Loucy (cell line): ENCODE measurements at regions not wholly inside any gene's neighbourhood (a gene's known extent, or its start where the extent isn't known, plus 50 kb on each side); places are given as distances from the start of the nearest gene placed in this dataset.

Source experiments
- H2AFZ ChIP-seq: fragments of 200-600 bp; sonication (generic); 2 replicates; pipeline ENCODE4 v1.6.0; 2016; ENCODE audit warnings: antibody characterized with exemption, mild to moderate bottlenecking, low read length, moderate library complexity
- H3F3A ChIP-seq: fragments of 200-600 bp; 2 replicates; pipeline ENCODE4 v1.6.0; 2016; ENCODE audit warnings: antibody characterized with exemption, low read depth, mild to moderate bottlenecking
- H3K27me3 ChIP-seq: fragments of 200-600 bp; sonication (generic); 2 replicates; pipeline ENCODE4 v1.6.1; 2014; ENCODE audit warnings: low read length, mild to moderate bottlenecking; ENCODE audit not compliant: insufficient read depth, poor library complexity, severe bottlenecking
- H3K36me3 ChIP-seq: fragments of 200-600 bp; sonication (generic); 2 replicates; pipeline ENCODE4 v1.6.1; 2016; ENCODE audit warnings: low read length; ENCODE audit not compliant: insufficient read depth
- H3K4me1 ChIP-seq: fragments of 200-600 bp; sonication (generic); 2 replicates; pipeline ENCODE4 v1.5.1; 2014; ENCODE audit warnings: low read length, mild to moderate bottlenecking; ENCODE audit not compliant: insufficient read depth, poor library complexity, severe bottlenecking
- H3K4me2 ChIP-seq: fragments of 200-600 bp; sonication (generic); 2 replicates; pipeline ENCODE4 v1.6.0; 2014; ENCODE audit warnings: antibody characterized with exemption, low read length, low read depth, mild to moderate bottlenecking; ENCODE audit not compliant: poor library complexity, severe bottlenecking
- H3K4me3 ChIP-seq: fragments of 200-600 bp; sonication (generic); 2 replicates; pipeline ENCODE4 v1.5.1; 2014; ENCODE audit warnings: low read length, mild to moderate bottlenecking, mixed read lengths; ENCODE audit not compliant: poor library complexity, severe bottlenecking
- H3K79me2 ChIP-seq: fragments of 200-600 bp; sonication (generic); 2 replicates; pipeline ENCODE4 v1.6.1; 2014; ENCODE audit warnings: low read length; ENCODE audit not compliant: insufficient read depth
- H3K9ac ChIP-seq: fragments of 200-600 bp; sonication (generic); 2 replicates; pipeline ENCODE4 v1.6.0; 2014; ENCODE audit warnings: mild to moderate bottlenecking, low read depth, low read length, moderate library complexity; ENCODE audit not compliant: poor library complexity, severe bottlenecking
- H3K9me2 ChIP-seq: fragments of 200-600 bp; sonication (generic); replicated peaks from 2 replicates; pipeline ENCODE4 v1.6.1; 2016; ENCODE audit warnings: low read depth, low read length, mixed read lengths
- H3K9me3 ChIP-seq: fragments of 200-600 bp; sonication (generic); 2 replicates; pipeline ENCODE4 v1.6.1; 2014; ENCODE audit warnings: mild to moderate bottlenecking, antibody characterized with exemption, low read length, low read depth; ENCODE audit not compliant: insufficient read depth
- H4K20me1 ChIP-seq: fragments of 200-600 bp; sonication (generic); 2 replicates; pipeline ENCODE4 v1.6.0; 2014; ENCODE audit warnings: antibody characterized with exemption, low read length, mild to moderate bottlenecking; ENCODE audit not compliant: insufficient read depth, poor library complexity, severe bottlenecking
- EZH2phosphoT487 ChIP-seq: fragments of 200-600 bp; IDR thresholded peaks from 2 replicates; pipeline ENCODE4 v1.6.1; 2018; ENCODE audit warnings: antibody characterized with exemption, mild to moderate bottlenecking, moderate library complexity, borderline replicate concordance
- TF ChIP-seq, protein P1 (sequence below): fragments of 200-600 bp; sonication (generic); conservative IDR thresholded peaks from 2 replicates; pipeline ENCODE4 v1.5.1; 2014; ENCODE audit warnings: mild to moderate bottlenecking, antibody characterized with exemption, low read length

GRCh38 chr1:226491093-226491850 lies 57.3 kb upstream of the STUM start:
- Histone ChIP-seq H3K4me2 (peak overlapping the region; percentile 9), H3K4me1 (peaks cover 15% of the 10 kb centered on the region)

DNA sequence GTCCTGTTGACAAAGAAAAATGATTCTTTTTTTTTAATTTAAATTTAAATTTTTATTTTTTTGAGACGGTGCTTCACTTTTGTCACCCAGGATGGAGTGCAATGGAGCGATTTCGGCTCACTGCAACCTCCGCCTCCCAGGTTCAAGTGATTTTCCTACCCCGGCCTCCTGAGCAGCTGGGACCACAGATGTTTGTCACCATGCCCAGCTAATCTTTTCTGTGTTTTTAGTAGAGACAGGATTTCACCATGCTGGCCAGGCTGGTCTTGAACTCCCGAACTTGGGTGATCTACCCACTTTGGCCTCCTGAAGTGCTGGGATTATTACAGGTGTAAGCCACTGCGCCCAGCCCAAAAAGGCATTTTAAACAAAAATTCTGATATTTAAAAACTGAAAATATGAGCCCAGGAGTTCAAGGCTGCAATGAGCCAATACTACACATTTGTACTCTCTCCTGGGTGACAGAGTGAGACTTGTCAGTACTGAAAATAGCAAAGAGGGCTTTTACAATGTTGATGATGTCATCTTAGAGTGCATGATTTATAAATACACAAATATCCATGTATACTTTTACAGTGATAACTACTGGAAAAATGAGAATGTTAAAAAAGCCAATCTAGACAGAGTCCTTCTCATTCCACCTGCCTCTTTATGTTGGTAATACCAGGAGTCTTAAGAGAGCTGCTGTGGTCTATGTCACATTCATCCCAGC lies 56.0 kb upstream of the STUM start:
- TF ChIP-seq, protein P1, sequence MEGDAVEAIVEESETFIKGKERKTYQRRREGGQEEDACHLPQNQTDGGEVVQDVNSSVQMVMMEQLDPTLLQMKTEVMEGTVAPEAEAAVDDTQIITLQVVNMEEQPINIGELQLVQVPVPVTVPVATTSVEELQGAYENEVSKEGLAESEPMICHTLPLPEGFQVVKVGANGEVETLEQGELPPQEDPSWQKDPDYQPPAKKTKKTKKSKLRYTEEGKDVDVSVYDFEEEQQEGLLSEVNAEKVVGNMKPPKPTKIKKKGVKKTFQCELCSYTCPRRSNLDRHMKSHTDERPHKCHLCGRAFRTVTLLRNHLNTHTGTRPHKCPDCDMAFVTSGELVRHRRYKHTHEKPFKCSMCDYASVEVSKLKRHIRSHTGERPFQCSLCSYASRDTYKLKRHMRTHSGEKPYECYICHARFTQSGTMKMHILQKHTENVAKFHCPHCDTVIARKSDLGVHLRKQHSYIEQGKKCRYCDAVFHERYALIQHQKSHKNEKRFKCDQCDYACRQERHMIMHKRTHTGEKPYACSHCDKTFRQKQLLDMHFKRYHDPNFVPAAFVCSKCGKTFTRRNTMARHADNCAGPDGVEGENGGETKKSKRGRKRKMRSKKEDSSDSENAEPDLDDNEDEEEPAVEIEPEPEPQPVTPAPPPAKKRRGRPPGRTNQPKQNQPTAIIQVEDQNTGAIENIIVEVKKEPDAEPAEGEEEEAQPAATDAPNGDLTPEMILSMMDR = no peak
- no peak for TF ChIP-seq EZH2phosphoT487
- Histone ChIP-seq H3K4me2 (no peak overlapping the region), H3F3A (no peaks in the 10 kb centered on the region), H3K9me2 (no peaks in the 10 kb centered on the region), H3K4me3 (no peak overlapping the region), H3K9me3 (no peaks in the 10 kb centered on the region), H3K9ac (no peak overlapping the region), H4K20me1 (no peaks in the 10 kb centered on the region), H3K27me3 (no peaks in the 10 kb centered on the region), H2AFZ (no peak overlapping the region), H3K36me3 (no peaks in the 10 kb centered on the region), H3K4me1 (peaks cover 10% of the 10 kb centered on the region), H3K79me2 (no peaks in the 10 kb centered on the region)

More at GRCh38 chr1:226491093-226491850, 57.3 kb upstream of the STUM start:
- no peaks in the 10 kb centered on the region for H3K36me3 ChIP-seq
- no peak for TF ChIP-seq EZH2phosphoT487
- TF ChIP-seq, protein P1 = no peak
- no peaks in the 10 kb centered on the region for H3K79me2 ChIP-seq
- H3K4me3 ChIP-seq = no peak overlapping the region
- no peaks in the 10 kb centered on the region for H3F3A ChIP-seq
- no peak overlapping the region for H3K9ac ChIP-seq
- no peaks in the 10 kb centered on the region for H4K20me1 ChIP-seq
- H3K9me3 ChIP-seq = no peaks in the 10 kb centered on the region
- no peaks in the 10 kb centered on the region for H3K9me2 ChIP-seq
- no peak overlapping the region for H2AFZ ChIP-seq
- no peaks in the 10 kb centered on the region for H3K27me3 ChIP-seq

GRCh38 chr1:226494092-226494609 lies 54.4 kb upstream of the STUM start:
- Histone ChIP-seq H4K20me1 (no peaks in the 10 kb centered on the region), H3K27me3 (no peaks in the 10 kb centered on the region), H3F3A (no peaks in the 10 kb centered on the region), H3K9ac (no peak overlapping the region), H3K9me3 (no peaks in the 10 kb centered on the region), H3K79me2 (no peaks in the 10 kb centered on the region), H2AFZ (no peak overlapping the region), H3K4me2 (no peak overlapping the region), H3K9me2 (no peaks in the 10 kb centered on the region), H3K4me1 (peaks cover 10% of the 10 kb centered on the region), H3K4me3 (no peak overlapping the region), H3K36me3 (no peaks in the 10 kb centered on the region)
- no peak for TF ChIP-seq EZH2phosphoT487
- TF ChIP-seq, protein P1 = no peak
